Psoas muscle (tissue), 7 donors: ENCODE measurements at regions not wholly inside any gene's neighbourhood (a gene's known extent, or its start where the extent isn't known, plus 50 kb on each side); places are given as distances from the start of the nearest gene placed in this dataset.

Experiments used
- ATAC-seq, 4 donors: fragments of 200-7000 bp; cut with Tn5 transposase; one replicate each; pipeline ENCODE4 v1.9.1; 2020; ENCODE audit warnings: moderate library complexity in 3 of 4, mild to moderate bottlenecking in 2 of 4
- DNase-seq, 2 donors: peaks; one replicate each; pipeline ENCODE4 v3.0.0-alpha.2; 2020
- H3K27ac ChIP-seq: fragments of 200-600 bp; one replicate; pipeline ENCODE4 v1.8.0; 2022
- H3K27me3 ChIP-seq, 3 donors: fragments of 200-600 bp in 1 of 3; one replicate each; pipeline versions ENCODE4 v1.6.1 to v1.8.0; 2013 to 2022; ENCODE audit warnings: low read length in 2 of 3, mild to moderate bottlenecking in 2 of 3, moderate library complexity in 1 of 3; ENCODE audit not compliant: insufficient read depth in 3 of 3
- H3K36me3 ChIP-seq, 2 donors: fragments of 200-600 bp in 1 of 2; one replicate each; pipeline versions ENCODE4 v1.6.1 to v1.8.0; 2013 to 2022; ENCODE audit warnings: low read depth in 1 of 2, mild to moderate bottlenecking in 1 of 2, moderate library complexity in 1 of 2; ENCODE audit not compliant: insufficient read depth in 1 of 2
- H3K4me1 ChIP-seq: fragments of 200-600 bp; one replicate; pipeline ENCODE4 v1.8.0; 2022
- H3K4me3 ChIP-seq: fragments of 200-600 bp; one replicate; pipeline ENCODE4 v1.8.0; 2022; ENCODE audit warnings: mild to moderate bottlenecking
- H3K9me3 ChIP-seq: fragments of 200-600 bp; one replicate; pipeline ENCODE4 v1.8.0; 2022
- CTCF ChIP-seq: fragments of 200-600 bp; IDR thresholded peaks from one replicate; pipeline ENCODE4 v1.8.0; 2022; ENCODE audit warnings: antibody characterized with exemption
- WGBS, 3 donors: extraction: QIAGEN DNeasy Blood & Tissue Kit; methylation state at CpG; one replicate each; pipeline versions ENCODE4 v1.1.6 to v1.1.7; 2013; 5-methylcytosine and 5-hydroxymethylcytosine counted together
- intact Hi-C, 2 donors: fragments of 100-400 bp; cut with DNase I; formaldehyde crosslinking; loops; one replicate each; pipeline versions ENCODE4 v1.11.0 to v1.14.2; 2022
- donor health status: healthy with polysubstance abuse.
- donor health status: DM: no; HTN: no; CAD: no; lungs with moderate emphysema.
- donor health status: Bipolar disorder and iron deficiency.
- donor health status: healthy.
- donor health status: DM: yes; HTN: yes; CAD: no.
- donor health status: DM: no; HTN: no; CAD: no.
- donor health status: DM: yes; HTN: yes; CAD: no.

GRCh38 chr4:159021597-159022385, 81.1 kb upstream of the RAPGEF2 start:
- no peaks in the 10 kb centered on the region for H3K4me1 ChIP-seq
- no peak overlapping the region for H3K4me3 ChIP-seq
- DNase-seq, result no peak
- no peak for TF ChIP-seq CTCF
- intact Hi-C loops, result no loop called here
- WGBS, 3 donors, result 75 to 86% (median 78%) methylated on average over 6 of the region's 6 CpGs
- no peaks in the 10 kb centered on the region for H3K9me3 ChIP-seq
- no peaks in the 10 kb centered on the region for H3K36me3 ChIP-seq
- no peaks in the 10 kb centered on the region for H3K27me3 ChIP-seq
- no peak overlapping the region for H3K27ac ChIP-seq
- ATAC-seq, result no peak

GRCh38 chr4:159023741-159024140, 79.1 kb upstream of the RAPGEF2 start:
- Histone ChIP-seq H3K36me3 (no peaks in the 10 kb centered on the region), H3K27me3 (no peaks in the 10 kb centered on the region), H3K27ac (no peak overlapping the region), H3K9me3 (no peaks in the 10 kb centered on the region), H3K4me3 (no peak overlapping the region), H3K4me1 (peaks cover 4% of the 10 kb centered on the region)
- no peak for TF ChIP-seq CTCF
- intact Hi-C loops, result no loop called here
- DNase-seq, result no peak
- ATAC-seq, result no peak
- 55 to 64% (median 59%) methylated on average over 3 of the region's 3 CpGs for WGBS, 3 donors

GRCh38 chr4:159024266-159024665, 78.6 kb upstream of the RAPGEF2 start:
- WGBS, 3 donors, result 61 to 78% (median 74%) methylated on average over 5 of the region's 5 CpGs
- no peak for DNase-seq
- no peak for ATAC-seq
- intact Hi-C loops, result no loop called here
- no peak overlapping the region for H3K4me3 ChIP-seq
- H3K9me3 ChIP-seq, result no peaks in the 10 kb centered on the region
- no peak overlapping the region for H3K27ac ChIP-seq
- no peaks in the 10 kb centered on the region for H3K36me3 ChIP-seq
- H3K27me3 ChIP-seq, result no peaks in the 10 kb centered on the region
- TF ChIP-seq CTCF, result no peak
- H3K4me1 ChIP-seq, result peaks cover 4% of the 10 kb centered on the region

GRCh38 chr4:159024828-159025227, 78.1 kb upstream of the RAPGEF2 start:
- 94 to 97% (median 96%) methylated on average over 3 of the region's 3 CpGs for WGBS, 3 donors

More at GRCh38 chr4:159024828-159025227, 78.1 kb upstream of the RAPGEF2 start:
- DNase-seq (no peak), ATAC-seq (no peak)
- Histone ChIP-seq H3K36me3 (no peaks in the 10 kb centered on the region), H3K27ac (no peak overlapping the region), H3K4me3 (no peak overlapping the region), H3K9me3 (no peaks in the 10 kb centered on the region), H3K27me3 (no peaks in the 10 kb centered on the region), H3K4me1 (peaks cover 4% of the 10 kb centered on the region)
- intact Hi-C loops, result no loop called here
- no peak for TF ChIP-seq CTCF
